Hepatocyte (in vitro differentiated cells): ENCODE measurements at regions not wholly inside any gene's neighbourhood (a gene's known extent, or its start where the extent isn't known, plus 50 kb on each side); places are given as distances from the start of the nearest gene placed in this dataset.

ENCODE experiments used
- DNase-seq: peaks from one replicate; pipeline ENCODE4 v3.0.0-alpha.2; 2016; ENCODE audit warnings: low spot score
- H2AFZ ChIP-seq: fragments of 200-600 bp; sonication (generic); 2 replicates; pipeline ENCODE4 v1.6.0; 2016; ENCODE audit warnings: antibody characterized with exemption, mild to moderate bottlenecking
- H3K27ac ChIP-seq: fragments of 200-600 bp; sonication (generic); 2 replicates; pipeline ENCODE4 v1.5.1; 2016; ENCODE audit warnings: mild to moderate bottlenecking
- H3K27me3 ChIP-seq: fragments of 200-600 bp; sonication (generic); 2 replicates; pipeline ENCODE4 v1.6.1; 2016
- H3K36me3 ChIP-seq: fragments of 200-600 bp; sonication (generic); replicated peaks from 2 replicates; pipeline ENCODE4 v1.5.1; 2016; ENCODE audit warnings: low read depth; ENCODE audit not compliant: insufficient read depth
- H3K4me1 ChIP-seq: fragments of 200-600 bp; sonication (generic); 2 replicates; pipeline ENCODE4 v1.5.1; 2016; ENCODE audit warnings: mild to moderate bottlenecking, moderate library complexity; ENCODE audit not compliant: insufficient read depth
- H3K4me2 ChIP-seq: fragments of 200-600 bp; sonication (generic); 2 replicates; pipeline ENCODE4 v1.6.0; 2016
- H3K4me3 ChIP-seq: fragments of 200-600 bp; sonication (generic); 2 replicates; pipeline ENCODE4 v1.5.1; 2016; ENCODE audit warnings: mild to moderate bottlenecking
- H3K79me2 ChIP-seq: fragments of 200-600 bp; sonication (generic); 2 replicates; pipeline ENCODE4 v1.6.0; 2017; ENCODE audit warnings: mild to moderate bottlenecking
- H3K9me2 ChIP-seq: fragments of 200-600 bp; sonication (generic); replicated peaks from 2 replicates; pipeline ENCODE4 v1.6.0; 2017; ENCODE audit warnings: mild to moderate bottlenecking; ENCODE audit not compliant: insufficient read depth
- H3K9me3 ChIP-seq: fragments of 200-600 bp; sonication (generic); 2 replicates; pipeline ENCODE4 v1.5.1; 2016; ENCODE audit warnings: low read depth, mild to moderate bottlenecking
- H4K20me1 ChIP-seq: fragments of 200-600 bp; sonication (generic); 2 replicates; pipeline ENCODE4 v1.6.0; 2016; ENCODE audit warnings: mild to moderate bottlenecking; ENCODE audit not compliant: insufficient read depth, poor library complexity, severe bottlenecking
- CTCF ChIP-seq: fragments of 200-600 bp; sonication (generic); IDR thresholded peaks from 2 replicates; pipeline ENCODE4 v1.5.1; 2016; ENCODE audit warnings: antibody characterized with exemption, mild to moderate bottlenecking; ENCODE audit not compliant: poor library complexity
- EZH2 ChIP-seq: fragments of 200-600 bp; sonication (generic); IDR thresholded peaks from 2 replicates; pipeline ENCODE4 v1.6.1; 2016; ENCODE audit warnings: antibody characterized with exemption, mild to moderate bottlenecking, borderline replicate concordance
- EZH2phosphoT487 ChIP-seq: fragments of 200-600 bp; sonication (generic); IDR thresholded peaks from one replicate; pipeline ENCODE4 v1.6.1; 2018; ENCODE audit warnings: antibody characterized with exemption, mild to moderate bottlenecking, low read depth, moderate library complexity; ENCODE audit not compliant: unreplicated experiment, severe bottlenecking
- WGBS: methylation state at CpG from one replicate; pipeline ENCODE4 v1.1.6; 2016; ENCODE audit warnings: low lambda C conversion rate; ENCODE audit errors: missing lambda C conversion rate; 5-methylcytosine and 5-hydroxymethylcytosine counted together

DNA sequence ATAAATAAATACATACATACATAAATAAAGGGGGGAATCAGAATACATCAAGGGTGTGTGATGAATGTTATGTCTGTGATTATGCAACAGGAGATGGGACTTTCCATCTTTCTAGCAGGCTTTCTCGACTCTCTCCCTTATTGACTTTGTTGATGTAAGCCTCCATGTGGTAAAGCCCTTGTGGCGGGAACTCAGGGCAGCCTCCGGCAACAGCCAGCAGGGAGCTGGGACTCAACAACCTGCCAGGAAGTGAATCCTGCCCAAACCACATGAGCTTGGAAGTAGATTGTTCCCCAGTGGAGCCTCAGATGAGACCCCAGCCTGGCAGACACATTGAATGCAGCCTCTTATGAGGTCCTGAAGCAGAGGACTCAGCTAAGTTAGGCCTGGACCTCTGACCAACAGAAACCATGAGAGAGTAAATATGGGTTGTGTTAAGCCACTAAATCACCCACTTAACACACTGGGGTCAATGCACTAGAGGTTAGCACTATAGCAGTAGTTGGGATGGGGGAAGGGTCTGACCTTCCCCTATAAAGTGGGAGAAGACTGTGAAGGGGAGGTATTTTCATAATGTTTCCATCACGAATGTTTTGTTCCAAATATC, 104.0 kb downstream of the JCAD start:
- 76% methylated on average over 4 of the region's 4 CpGs for WGBS
- Histone ChIP-seq H3K27me3 (no peaks in the 10 kb centered on the region), H3K36me3 (no peaks in the 10 kb centered on the region), H3K27ac (no peak overlapping the region), H3K9me2 (no peaks in the 10 kb centered on the region), H3K79me2 (no peaks in the 10 kb centered on the region), H3K9me3 (no peaks in the 10 kb centered on the region), H3K4me2 (no peak overlapping the region), H4K20me1 (no peaks in the 10 kb centered on the region), H2AFZ (no peak overlapping the region), H3K4me3 (no peak overlapping the region), H3K4me1 (peaks cover 17% of the 10 kb centered on the region)
- DNase-seq = no peak
- no peak for TF ChIP-seq EZH2phosphoT487
- TF ChIP-seq CTCF = no peak
- TF ChIP-seq EZH2 = no peak

- Histone ChIP-seq H2AFZ (no peak overlapping the region), H3K36me3 (no peaks in the 10 kb centered on the region), H3K27ac (no peak overlapping the region), H3K4me2 (no peak overlapping the region), H3K79me2 (no peaks in the 10 kb centered on the region), H3K4me3 (no peak overlapping the region), H3K9me2 (no peaks in the 10 kb centered on the region), H3K4me1 (peaks cover 34% of the 10 kb centered on the region), H4K20me1 (no peaks in the 10 kb centered on the region), H3K9me3 (no peaks in the 10 kb centered on the region), H3K27me3 (no peaks in the 10 kb centered on the region)
- no peak for TF ChIP-seq EZH2
- no peak for TF ChIP-seq CTCF
- no peak for TF ChIP-seq EZH2phosphoT487
- 74% methylated on average over 11 of the region's 11 CpGs for WGBS
- no peak for DNase-seq
Observed at GRCh38 chr10:29951441-29951931, 107.9 kb downstream of the JCAD start.

DNA sequence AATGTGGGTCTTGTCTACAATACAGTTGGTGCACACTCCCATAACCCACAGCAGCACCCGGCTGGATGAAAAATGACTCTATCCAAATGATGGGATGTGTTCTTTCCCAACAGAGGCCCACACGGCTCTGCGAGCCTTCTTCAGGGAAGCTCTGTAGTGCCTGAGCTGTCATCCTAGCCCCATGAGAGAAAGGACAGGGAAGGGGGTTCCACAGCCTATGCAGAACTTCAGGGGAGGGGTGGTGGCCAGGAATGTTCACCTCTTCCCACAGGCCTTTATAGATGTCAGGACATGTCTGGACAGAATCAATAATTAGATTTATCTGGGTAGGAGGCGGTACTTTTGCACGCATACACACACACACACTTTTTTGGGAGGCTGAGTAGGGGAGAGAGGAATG, 109.0 kb downstream of the JCAD start:
- H2AFZ ChIP-seq = no peak overlapping the region
- no peaks in the 10 kb centered on the region for H3K9me3 ChIP-seq
- H4K20me1 ChIP-seq = no peaks in the 10 kb centered on the region
- no peaks in the 10 kb centered on the region for H3K27me3 ChIP-seq
- no peak for DNase-seq
- peaks cover 35% of the 10 kb centered on the region for H3K4me1 ChIP-seq
- no peaks in the 10 kb centered on the region for H3K79me2 ChIP-seq
- H3K4me3 ChIP-seq = no peak overlapping the region
- H3K36me3 ChIP-seq = no peaks in the 10 kb centered on the region
- no peak overlapping the region for H3K4me2 ChIP-seq
- WGBS = 80% methylated on average over 5 of the region's 5 CpGs
- no peak for TF ChIP-seq CTCF
- TF ChIP-seq EZH2phosphoT487 = no peak
- no peak for TF ChIP-seq EZH2
- H3K27ac ChIP-seq = peak overlapping the region; percentile 67
- H3K9me2 ChIP-seq = no peaks in the 10 kb centered on the region
